Vagina (tissue), 2 donors: ENCODE measurements at regions not wholly inside any gene's neighbourhood (a gene's known extent, or its start where the extent isn't known, plus 50 kb on each side); places are given as distances from the start of the nearest gene placed in this dataset.

Experiments
- CTCF ChIP-seq, 3 experiments: fragments of 450-650 bp in 2 of 3; fragments of 200-600 bp in 1 of 3; sonication (generic) in 1 of 3; IDR thresholded peaks; one replicate each; pipeline ENCODE4 v1.5.1; 2017 to 2019; ENCODE audit warnings: antibody characterized with exemption in 3 of 3, mild to moderate bottlenecking in 2 of 3, moderate library complexity in 2 of 3
- POLR2A ChIP-seq, 2 donors: fragments of 450-650 bp; IDR thresholded peaks; one replicate each; pipeline ENCODE4 v1.6.1; 2017; ENCODE audit warnings: antibody characterized with exemption in 2 of 2, mild to moderate bottlenecking in 2 of 2, moderate library complexity in 2 of 2
- POLR2AphosphoS5 ChIP-seq, 2 donors: sonication (generic); formaldehyde crosslinking; IDR thresholded peaks; one replicate each; pipeline ENCODE4 v1.9.0; 2017; ENCODE audit warnings: antibody characterized with exemption in 2 of 2, mild to moderate bottlenecking in 2 of 2, low read depth in 1 of 2; ENCODE audit not compliant: insufficient read depth in 1 of 2

GRCh38 chr5:92402956-92403702, 1020.0 kb upstream of the ARRDC3 start:
- TF ChIP-seq CTCF (IDR thresholded peaks at IDR 0.05) = no peak
- no peak for TF ChIP-seq POLR2A (IDR thresholded peaks at IDR 0.05)
- TF ChIP-seq POLR2AphosphoS5 (IDR thresholded peaks at IDR 0.05; ENCODE audit: insufficient read depth in 1 of 2, low read depth in 1 of 2) = no peak
